Activated CD4-positive, alpha-beta T cell treated with anti-CD3 and anti-CD28 coated beads, Interleukin-2, Interleukin-4, amounts not matched to agents 100 ng/mL and 50 ng/mL, durations not matched to agents 16 hours and 8 hours (primary cell): ENCODE measurements at regions not wholly inside any gene's neighbourhood (a gene's known extent, or its start where the extent isn't known, plus 50 kb on each side); places are given as distances from the start of the nearest gene placed in this dataset.

Experiments used
- DNase-seq: peaks from one replicate; pipeline ENCODE4 v3.0.0-alpha.2; 2020; ENCODE audit warnings: low spot score

DNA sequence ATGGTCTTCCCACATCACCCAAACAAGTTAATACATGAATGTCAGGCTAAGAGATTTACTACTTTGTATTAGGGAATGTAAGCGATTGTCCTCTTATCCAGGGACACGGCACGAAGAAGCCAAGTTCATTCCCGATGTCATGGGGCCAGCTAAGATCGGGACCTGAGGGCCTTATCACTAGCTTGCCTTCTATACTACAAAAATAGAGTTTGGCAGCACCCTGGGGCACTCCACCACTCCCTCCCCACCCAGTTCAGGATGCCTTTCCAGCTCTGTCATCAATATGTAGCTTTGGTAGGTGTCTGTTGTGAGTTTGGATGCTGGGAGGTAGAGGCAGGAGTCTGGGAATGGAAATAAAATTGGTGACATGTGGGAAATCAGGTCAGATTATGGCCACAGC lies 197.5 kb downstream of the ATG4C start:
- DNase-seq, result no peak

DNA sequence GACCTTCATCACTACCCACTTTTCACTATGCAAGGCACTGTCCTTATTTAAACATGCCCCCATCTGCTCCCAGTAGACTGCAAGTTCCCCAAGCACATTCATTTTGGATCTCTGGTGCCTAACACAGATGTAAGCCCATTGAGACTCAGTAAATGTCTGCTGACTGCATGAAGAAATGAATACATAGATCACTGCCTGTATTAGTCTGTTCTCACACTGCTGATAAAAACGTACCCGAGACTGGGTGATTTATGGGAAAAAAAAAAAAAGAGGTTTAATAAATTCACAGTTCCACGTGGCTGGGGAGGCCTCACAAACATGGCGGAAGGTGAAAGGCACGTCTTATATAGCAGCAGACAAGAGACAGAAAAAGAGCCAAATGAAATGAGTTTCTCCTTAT lies 204.9 kb downstream of the ATG4C start:
- no peak for DNase-seq

DNA sequence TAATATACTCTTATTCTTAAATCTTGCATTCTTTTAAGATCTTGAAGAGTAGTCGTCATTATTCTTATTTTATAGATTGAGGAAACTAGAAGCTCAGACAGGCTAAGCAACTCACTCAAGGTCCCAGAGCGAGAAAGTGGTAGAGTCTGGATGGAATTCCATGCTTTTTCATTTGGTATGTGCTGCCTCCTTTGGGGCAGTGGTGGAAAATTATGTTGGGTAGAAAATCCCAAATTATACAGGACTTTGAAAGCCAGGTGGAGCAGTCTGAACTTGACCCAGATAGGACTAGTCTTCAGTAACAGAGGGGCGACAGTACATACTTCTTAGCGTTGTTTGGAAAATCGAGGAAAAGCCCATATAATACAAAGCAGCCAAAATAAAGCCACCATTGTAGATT lies 205.6 kb downstream of the ATG4C start:
- DNase-seq, result no peak

DNA sequence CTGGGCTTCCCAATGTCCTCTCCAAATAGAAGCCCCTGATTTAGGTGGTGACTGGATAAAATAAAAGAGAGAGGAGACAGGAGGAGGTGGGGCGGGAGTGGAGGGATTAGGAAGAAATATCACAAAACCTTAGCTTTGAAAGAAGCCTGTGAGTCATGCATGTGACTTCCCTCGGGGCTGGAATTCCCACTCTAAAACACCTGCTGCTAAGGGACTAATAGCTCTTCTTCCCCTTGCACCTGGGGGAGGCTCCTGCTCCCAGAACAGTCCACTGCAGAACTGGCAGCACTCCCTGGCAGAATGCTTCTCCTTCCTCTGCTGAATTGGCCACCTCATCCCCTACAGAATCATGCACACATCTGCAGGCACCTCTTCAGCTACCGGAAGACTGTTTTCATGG lies 207.2 kb downstream of the ATG4C start:
- DNase-seq, result no peak

DNA sequence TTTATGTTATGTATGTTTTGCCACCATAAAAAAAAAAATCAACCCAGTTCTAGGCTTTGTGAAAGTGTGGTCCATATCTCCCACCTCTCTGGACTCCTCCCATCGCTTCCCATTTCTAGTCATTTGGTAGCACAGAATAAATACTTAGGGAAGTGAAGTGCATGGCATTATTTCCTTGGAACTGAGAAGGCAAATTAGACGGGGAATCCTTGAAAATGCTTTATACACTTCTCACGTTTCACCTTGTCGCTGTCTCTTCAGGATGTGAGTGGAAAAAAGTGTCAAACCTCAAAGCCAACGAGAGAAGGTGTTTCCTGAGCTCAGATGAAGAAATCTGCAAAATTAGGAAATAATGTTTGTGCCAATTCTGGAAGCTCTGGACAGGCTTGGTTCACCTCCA lies 209.9 kb downstream of the ATG4C start:
- DNase-seq, result no peak

DNA sequence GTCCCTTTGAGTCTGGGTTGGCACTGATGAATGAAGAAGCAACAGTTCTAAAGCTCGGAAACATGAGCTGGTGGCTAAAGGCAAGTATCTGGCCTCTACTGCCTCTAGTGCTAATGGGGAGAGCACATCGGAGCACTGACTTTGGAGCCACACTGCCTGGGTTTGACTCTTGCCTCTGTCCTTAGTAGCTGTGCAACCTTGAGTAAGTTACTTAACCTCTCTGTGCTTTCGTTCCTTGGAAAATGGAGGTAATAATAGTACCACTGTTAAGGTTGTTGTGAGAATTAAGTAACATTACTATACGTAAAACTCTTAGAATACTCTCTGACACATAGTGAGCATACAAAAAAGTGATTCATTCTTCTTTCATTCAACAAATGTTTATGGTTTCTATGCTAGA lies 211.2 kb downstream of the ATG4C start:
- DNase-seq, result no peak

DNA sequence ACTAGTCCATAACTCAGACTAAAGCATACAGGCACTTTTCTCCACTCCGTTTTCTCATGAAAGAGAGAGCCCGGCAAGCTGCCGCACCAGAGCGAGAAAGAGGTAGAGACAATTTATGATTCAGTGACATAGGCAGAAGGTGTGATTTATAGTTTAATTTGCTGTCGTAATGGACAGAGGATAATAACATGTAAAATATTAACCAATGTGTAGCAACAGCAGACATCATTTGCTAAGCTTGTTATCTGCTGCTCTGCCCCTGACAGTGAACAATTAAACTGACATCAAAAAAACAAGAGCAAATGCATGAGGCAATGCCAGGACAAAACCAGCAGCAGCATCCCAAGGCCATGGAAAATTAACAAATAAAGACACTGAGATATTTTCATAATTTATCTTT lies 214.0 kb downstream of the ATG4C start:
- no peak for DNase-seq

DNA sequence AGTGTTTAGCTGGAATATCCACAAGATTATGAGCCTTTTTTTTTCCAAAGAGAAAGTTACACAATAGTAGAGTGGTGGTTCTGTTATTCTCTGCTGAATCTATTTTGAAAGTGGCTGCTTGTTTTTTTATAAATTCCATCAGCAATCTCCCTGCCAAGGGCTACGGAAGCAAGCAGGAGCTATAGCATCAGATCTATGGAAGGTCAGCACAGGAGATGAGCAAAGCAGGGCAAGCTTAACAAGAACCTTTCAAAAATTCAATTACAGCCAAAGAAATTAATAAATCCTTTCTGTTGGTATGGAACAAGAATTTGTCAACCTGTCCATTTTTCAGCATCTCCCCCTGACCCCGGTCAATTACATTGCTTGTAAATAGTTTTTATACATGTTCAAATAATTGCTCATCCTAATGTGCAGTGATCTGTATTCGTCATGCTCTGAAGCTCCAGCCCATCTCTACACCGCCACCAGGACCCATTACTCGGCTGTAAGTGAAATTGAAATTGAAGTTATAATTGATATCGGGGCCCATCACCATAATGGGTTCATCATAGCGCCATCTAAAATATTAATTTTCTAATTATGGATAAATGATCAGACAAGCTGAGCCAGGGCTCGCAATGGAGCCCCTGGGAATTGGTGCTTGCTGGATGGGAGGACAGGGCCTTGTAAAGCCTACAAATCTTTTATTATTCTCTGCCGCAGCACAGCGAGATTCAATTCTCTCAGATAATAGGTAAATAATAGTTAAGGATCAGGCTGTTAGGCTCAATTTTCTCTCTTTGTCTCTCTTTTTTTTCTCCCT lies 215.1 kb downstream of the ATG4C start:
- DNase-seq, result no peak

DNA sequence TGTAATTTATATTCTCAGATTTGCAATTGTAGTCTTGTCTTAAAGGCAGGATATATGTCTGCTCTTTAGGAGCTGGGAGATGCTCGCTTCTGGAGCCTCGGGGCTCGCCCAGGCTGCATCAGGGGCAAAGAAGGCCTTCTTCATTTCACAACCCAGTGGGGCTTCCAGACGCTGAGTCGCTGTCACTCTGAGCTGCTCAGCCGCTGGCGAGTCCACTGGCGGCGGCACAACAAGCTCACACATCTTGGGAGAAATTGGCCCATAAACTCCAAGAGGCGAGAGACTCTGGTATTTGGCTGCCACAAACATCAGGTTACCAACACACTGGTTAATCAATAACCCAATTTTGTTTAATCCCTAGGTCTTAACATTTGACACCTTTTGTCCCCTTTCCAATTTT lies 216.6 kb downstream of the ATG4C start:
- no peak for DNase-seq

DNA sequence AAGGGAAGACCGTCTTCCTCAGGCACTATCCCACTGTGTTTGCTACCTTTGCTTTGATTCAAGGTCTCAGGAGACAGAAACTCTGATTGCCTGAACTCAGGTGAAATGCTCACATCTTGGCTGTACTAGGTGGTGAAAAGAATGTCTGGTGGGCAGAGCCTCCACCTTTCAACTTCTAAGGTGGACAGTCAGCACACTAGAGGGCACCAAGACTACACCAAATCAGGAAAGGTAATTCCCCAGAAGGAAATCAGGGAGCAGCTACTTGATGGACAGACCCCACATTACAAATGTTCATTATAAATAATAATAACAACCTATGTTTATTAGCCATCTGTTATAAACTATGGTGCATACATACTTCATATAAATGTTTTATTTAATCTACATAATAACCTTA lies 220.9 kb downstream of the ATG4C start:
- no peak for DNase-seq

DNA sequence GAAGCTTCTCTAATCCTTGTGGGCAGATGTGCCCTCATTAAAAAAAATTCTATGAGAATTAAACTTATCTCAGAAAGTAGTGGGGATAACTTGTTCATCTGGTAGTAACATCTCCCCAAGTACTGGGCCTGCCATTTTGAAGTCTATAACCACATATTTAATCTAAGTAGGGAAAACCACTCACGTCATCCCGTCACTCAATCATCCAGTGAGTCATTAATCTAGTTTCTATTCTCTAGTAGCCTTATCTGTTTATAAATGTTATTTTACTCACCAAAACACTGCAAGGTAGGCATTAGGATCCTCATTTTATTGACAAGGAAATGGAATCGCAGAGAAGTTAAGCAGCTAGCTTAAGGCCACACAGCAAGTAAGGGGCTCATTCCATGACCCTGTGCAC lies 221.9 kb downstream of the ATG4C start:
- peak; percentile 1 for DNase-seq

DNA sequence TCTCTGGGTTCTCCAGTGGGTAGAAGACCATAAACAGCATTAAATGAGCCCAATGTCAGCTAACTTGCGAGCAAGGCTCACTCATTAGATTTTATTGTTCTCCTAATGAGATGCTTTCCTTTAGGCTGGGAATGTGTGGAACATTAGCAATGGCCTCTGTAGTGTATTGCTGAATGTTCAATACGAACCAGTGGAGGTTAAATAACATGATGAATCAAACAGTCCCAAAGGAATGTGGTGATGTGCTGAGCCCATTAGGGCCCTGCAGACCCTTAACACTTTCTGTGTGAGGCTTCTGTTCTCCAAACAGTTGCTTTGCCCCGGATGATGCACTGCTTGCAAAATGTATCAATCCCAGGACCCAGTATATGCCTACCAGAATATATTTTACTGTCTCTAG lies 225.5 kb downstream of the ATG4C start:
- DNase-seq, result no peak

DNA sequence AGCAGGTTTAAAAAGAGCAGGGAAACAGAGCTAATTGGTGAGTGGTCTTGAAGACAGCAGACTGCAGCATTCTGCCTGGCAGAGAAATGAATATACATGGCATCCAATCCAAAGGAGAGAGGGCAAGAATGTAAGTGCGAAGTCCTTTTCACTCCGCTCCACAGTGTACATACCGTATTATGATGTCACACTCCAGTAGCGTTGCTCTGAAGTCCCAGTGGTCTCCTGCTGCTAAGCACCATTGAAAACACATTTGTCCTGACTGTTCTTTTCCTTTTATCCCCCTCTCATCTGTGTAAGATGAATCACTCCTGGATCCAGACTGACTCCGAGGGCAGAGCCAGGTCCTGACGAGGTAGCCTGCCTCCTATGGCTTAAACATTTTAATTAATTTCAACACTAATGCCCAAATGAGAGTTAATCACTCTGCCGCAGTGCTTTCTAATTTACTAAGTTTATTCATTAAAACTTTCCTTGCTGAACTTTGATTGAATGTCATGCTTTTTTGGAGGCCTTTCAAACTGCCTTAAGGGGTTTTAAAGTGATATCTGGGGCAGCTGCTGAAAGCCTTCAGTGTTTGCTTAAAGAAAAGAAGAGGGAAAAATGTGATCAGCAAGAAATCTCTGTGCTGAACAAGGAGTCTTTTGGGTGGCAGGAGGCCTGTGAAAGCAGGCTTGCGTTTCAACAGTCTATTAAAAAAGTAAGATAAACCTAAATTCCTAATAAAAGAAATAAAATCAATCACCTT lies 227.2 kb downstream of the ATG4C start:
- DNase-seq, result no peak

DNA sequence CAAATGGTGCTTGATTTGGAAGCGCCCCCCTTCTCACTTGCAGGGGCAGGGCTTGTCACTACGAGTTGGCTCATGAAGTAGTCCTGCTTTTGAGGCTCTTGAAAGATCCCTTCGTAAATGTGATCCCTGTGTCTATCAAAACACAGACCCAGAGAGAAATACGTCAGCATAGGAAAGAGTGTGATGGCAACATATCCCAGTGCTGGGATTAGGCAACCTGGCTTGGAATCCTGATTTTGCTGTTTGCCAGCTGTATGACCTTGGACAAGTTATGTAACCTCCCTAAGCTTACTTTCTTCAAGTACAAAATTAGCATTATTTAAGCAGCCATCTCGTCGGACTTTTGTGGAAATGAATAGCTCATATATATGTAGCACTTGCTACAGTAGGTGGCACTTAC lies 228.4 kb downstream of the ATG4C start:
- DNase-seq, result no peak

DNA sequence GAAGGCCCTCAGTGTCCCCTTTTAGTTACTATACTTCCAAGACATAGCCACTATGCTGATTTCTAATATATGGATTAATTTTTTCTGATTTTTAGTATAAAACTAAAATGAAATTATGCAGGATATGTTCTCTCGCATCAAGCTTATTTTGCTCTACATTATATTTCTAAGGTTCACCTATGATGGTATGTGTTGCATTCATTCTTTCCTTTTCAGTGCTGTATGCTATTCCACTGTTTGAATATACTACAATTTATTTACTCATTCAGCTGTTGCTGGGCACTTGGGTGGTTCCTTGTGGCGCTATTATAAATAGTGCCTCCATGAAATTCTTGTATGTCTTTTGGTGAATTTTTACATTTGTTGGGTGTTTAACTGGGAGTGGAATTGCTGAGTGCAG lies 230.3 kb downstream of the ATG4C start:
- no peak for DNase-seq

DNA sequence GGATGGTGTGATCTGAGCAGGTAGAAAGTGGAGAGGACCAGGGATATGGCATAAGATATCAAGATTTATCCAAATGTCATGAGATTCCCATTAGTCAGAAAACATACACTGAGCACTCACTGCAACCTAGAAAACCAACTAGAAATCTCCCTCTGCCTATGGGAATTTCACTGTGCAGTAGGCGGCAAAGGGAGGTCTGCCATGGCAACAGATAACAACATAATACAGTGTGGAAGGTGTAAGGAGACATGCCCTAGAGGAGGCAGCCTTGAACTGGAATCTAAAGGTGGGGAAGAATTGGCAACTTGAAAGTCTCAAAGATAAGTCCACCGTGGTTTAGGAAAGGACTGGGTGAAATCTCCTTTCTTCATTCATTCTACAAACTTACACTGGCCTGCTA lies 238.4 kb downstream of the ATG4C start:
- DNase-seq, result no peak

DNA sequence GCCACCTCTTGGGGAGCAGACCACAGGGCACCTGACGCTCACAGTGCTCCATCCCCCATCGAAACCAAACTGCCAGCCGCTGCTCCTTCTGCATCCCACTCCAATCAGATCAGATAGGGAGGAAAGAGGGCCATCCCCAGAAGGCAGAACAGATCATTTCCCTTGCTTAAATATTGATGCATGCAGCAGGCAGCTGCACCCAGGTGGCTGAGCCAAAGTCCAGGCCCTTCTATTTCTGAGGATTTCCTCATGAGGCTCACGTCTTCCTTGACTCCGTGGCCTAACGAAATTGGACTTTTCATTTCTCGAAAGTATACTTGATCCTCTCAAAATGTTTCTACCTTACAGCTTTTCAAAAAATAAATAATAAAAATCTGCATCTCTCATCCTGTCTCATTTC lies 239.2 kb downstream of the ATG4C start:
- no peak for DNase-seq

DNA sequence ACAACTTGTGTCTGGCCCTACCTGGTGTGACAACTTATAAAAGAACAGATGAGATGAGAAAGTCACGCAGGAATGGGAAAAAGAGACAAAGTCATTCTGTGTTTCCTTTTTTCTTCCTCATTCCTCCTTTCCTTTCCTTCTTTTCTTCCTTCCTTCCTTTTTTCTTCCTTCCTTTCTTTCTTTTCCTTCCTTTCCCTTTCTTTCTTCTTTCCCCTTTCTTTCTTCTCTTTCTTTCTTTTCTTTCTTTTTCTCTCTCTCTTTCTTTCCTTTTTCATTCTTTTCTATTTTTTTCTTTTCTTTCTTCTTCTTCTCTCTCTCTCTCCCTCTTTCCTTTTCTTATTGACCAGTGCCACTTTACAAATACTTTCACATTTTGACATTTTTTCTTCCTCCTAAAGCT lies 239.7 kb downstream of the ATG4C start:
- no peak for DNase-seq

DNA sequence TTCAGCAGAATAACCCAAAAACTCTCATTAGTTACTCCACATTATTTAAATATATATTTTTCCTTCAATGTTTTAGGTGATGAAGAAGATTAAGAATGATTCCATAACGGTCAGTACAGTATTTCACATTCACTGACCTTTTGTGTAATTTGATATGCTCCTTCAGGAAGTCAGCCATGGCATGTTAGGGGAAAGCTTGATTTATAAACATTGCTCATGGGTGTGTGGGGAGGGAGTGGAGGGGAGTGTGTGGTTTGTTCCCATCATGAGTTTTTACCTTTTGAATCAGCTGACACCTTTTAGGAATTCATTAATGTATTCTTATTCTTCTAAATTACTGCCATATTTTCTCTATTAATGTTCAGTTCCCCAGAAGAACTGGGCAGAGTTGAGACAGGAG lies 240.2 kb downstream of the ATG4C start:
- DNase-seq, result no peak

DNA sequence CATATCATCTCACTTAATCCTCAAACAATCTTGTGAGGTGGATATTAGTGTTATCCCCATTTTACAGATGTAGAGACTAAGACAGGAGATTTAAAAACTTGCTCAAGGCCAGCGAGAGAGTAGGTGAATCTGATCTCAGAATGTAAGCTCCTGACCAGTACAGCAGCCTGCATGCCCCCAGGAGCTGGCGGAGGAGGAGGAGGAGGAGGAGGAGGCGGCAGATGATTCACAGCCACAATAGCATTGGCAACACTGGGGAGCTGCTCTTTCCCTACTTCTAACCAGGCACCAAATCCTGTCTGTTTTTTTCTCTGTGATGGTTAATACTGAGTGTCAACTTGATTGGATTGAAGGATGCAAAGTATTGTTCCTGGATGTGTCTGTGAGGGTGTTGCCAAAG lies 243.2 kb downstream of the ATG4C start:
- DNase-seq, result no peak

DNA sequence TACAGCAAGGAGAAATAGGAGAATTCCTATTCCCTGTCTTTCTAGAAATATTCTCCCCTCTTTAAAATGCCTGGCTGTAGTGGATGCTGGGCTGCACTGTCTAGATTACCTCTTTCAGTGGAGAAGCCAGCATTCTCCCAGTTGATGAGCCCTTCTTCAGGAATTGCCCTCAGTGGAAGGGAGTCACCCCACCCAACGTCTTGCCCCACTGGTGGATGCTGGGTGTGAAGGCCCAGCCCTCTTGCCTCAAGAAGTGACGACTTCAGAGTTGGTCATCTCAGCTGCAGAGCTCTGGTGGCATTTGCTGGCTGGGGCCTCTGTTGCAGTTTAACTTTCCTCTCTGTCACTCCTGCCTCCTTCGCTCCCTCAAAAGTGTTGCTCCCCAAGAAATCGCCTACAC lies 248.2 kb downstream of the ATG4C start:
- no peak for DNase-seq

DNA sequence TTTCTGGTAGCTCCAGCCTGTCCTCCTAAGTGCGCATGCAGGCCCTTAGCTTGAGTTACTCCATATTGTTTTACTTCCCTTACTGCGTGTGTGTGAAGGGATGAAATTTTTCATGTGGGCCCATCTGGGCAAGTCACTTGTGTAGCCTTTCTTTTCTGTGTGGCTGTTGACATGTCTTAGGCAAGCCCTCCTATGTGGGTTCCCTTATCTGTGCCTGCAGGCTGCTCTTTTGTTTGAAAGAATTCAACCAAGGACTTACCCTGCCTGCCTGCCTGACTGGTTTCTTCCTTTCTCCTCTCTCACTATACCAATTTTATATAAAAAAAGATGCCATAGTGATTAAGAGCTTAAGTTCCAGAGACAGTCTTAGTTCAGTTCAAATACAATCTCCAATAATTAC lies 249.3 kb downstream of the ATG4C start:
- DNase-seq, result no peak

DNA sequence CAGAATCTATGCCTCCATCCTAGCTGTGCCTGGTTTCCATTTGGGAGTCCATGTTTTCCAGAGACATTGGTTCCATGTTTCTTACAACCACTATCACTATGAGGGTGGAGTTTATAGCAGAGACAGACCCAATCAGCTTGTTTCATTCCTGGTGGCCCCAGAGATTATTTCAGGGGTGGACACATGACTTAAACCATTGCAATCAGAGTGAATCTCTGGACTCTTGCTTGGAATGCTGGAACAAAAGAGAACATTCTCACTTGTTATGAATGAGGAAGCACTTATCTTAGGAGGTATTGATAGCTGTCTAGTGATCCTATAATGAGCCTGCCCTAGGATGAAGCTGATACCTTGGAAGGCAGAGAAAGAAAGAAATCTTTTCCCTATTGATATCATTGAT lies 250.3 kb downstream of the ATG4C start:
- no peak for DNase-seq

DNA sequence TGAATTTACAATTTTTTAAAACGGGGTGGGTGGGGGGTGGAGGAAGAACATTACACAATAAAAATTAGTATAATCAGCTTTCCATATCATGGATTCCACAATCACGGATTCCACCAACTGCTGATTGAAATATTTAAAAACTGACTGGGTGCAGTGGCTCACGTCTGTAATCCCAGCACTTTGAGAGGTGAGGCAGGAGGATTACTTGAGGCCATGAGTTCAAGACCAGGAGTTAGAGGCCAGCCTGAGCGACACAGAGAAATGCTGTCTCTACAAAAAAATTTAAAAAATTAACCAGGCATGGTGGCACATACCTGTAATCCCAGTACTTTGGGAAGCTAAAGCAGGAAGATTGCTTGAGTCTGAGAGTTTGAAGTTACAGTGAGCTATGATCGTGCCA lies 254.7 kb downstream of the ATG4C start:
- DNase-seq, result no peak
